Kidney (tissue), 13 donors: ENCODE measurements at regions not wholly inside any gene's neighbourhood (a gene's known extent, or its start where the extent isn't known, plus 50 kb on each side); places are given as distances from the start of the nearest gene placed in this dataset.

ENCODE experiments used
- DNase-seq, 5 donors: peaks; one replicate each; pipeline ENCODE4 v3.0.0-alpha.2; 2013 to 2020
- FAIRE-seq: peaks from 2 replicates; lab custom pipeline; 2012; peaks lifted over from hg19 to GRCh38; lab: Jason Lieb, UNC
- H3K27ac ChIP-seq, 2 donors: one replicate each; pipeline ENCODE4 v1.7.0; 2013; ENCODE audit warnings: low read depth in 2 of 2, low read length in 2 of 2, inconsistent platforms in 1 of 2
- H3K27me3 ChIP-seq: one replicate; pipeline ENCODE4 v1.7.1; 2013; ENCODE audit warnings: low read length, inconsistent platforms; ENCODE audit not compliant: control insufficient read depth, insufficient read depth
- H3K36me3 ChIP-seq, 3 donors: one replicate each; pipeline versions ENCODE4 v1.7.0 to v1.7.1; 2013; ENCODE audit warnings: low read length in 3 of 3, control low read depth in 1 of 3, inconsistent platforms in 1 of 3; ENCODE audit not compliant: insufficient read depth in 3 of 3, control insufficient read depth in 2 of 3
- H3K4me1 ChIP-seq, 3 donors: one replicate each; pipeline versions ENCODE4 v1.7.0 to v1.7.1; 2013; ENCODE audit warnings: low read length in 3 of 3, inconsistent platforms in 1 of 3, low read depth in 1 of 3; ENCODE audit not compliant: control insufficient read depth in 2 of 3, insufficient read depth in 2 of 3
- H3K4me3 ChIP-seq, 3 donors: one replicate each; pipeline versions ENCODE4 v1.7.0 to v1.8.1; 2013; ENCODE audit warnings: low read length in 3 of 3, control low read depth in 1 of 3, inconsistent platforms in 1 of 3
- H3K9ac ChIP-seq, 3 donors: one replicate each; pipeline versions ENCODE4 v1.7.0 to v1.7.1; 2013; ENCODE audit warnings: low read length in 3 of 3, control low read depth in 1 of 3, inconsistent platforms in 1 of 3
- H3K9me3 ChIP-seq, 3 donors: one replicate each; pipeline versions ENCODE4 v1.7.0 to v1.7.1; 2013; ENCODE audit warnings: low read length in 3 of 3, control low read depth in 1 of 3, inconsistent platforms in 1 of 3; ENCODE audit not compliant: control insufficient read depth in 2 of 3, insufficient read depth in 1 of 3
- CTCF ChIP-seq: IDR thresholded peaks from 3 replicates; pipeline ENCODE4 v1.5.1; 2012; ENCODE audit warnings: mild to moderate bottlenecking, moderate library complexity, borderline replicate concordance; ENCODE audit not compliant: insufficient read depth; ENCODE audit errors: extremely low read depth
- intact Hi-C: fragments of 100-400 bp; cut with DNase I; formaldehyde crosslinking; loops from one replicate; pipeline ENCODE4 v1.11.1; 2022
- donor health status: control.
- donor health status: control.
- donor health status: control.
- donor health status: control.
- donor health status: control.
- donor health status: DM: yes; HTN: yes; CAD: no.
- donor health status: Normal renal cell carcinoma (clear cell type).

- DNase-seq = peak in 2 of 5 donors; percentile 34 to 36
- no peak for FAIRE-seq
- Histone ChIP-seq H3K27me3 (no peaks in the 10 kb centered on the region), H3K36me3 (no peaks in the 10 kb centered on the region), H3K27ac (no peak overlapping the region), H3K4me3 (no peak overlapping the region), H3K4me1 (no peaks in the 10 kb centered on the region), H3K9me3 (no peaks in the 10 kb centered on the region), H3K9ac (no peak overlapping the region)
- TF ChIP-seq CTCF = no peak
- intact Hi-C loops = no loop called here
Observed at GRCh38 chr6:91279740-91280493, 693.0 kb upstream of the MAP3K7 start.

GRCh38 chr6:91278416-91278815 lies 691.5 kb upstream of the MAP3K7 start:
- no peaks in the 10 kb centered on the region for H3K27me3 ChIP-seq
- DNase-seq (no peak), FAIRE-seq (no peak)
- TF ChIP-seq CTCF = no peak
- H3K9me3 ChIP-seq = no peaks in the 10 kb centered on the region
- H3K27ac ChIP-seq = no peak overlapping the region
- H3K4me3 ChIP-seq = no peak overlapping the region
- intact Hi-C loops = no loop called here
- H3K36me3 ChIP-seq = no peaks in the 10 kb centered on the region
- H3K4me1 ChIP-seq = no peaks in the 10 kb centered on the region
- H3K9ac ChIP-seq = no peak overlapping the region

- no peaks in the 10 kb centered on the region for H3K27me3 ChIP-seq
- no peaks in the 10 kb centered on the region for H3K9me3 ChIP-seq
- DNase-seq = peak in 2 of 5 donors; percentile 23 to 24
- TF ChIP-seq CTCF = peak; percentile 1
- FAIRE-seq = no peak
- H3K36me3 ChIP-seq = no peaks in the 10 kb centered on the region
- H3K27ac ChIP-seq = no peak overlapping the region
- H3K9ac ChIP-seq = no peak overlapping the region
- no peak overlapping the region for H3K4me3 ChIP-seq
- H3K4me1 ChIP-seq = no peaks in the 10 kb centered on the region
- intact Hi-C loops = no loop called here
Observed at GRCh38 chr6:91276315-91276714, 689.4 kb upstream of the MAP3K7 start.
